A673 (cell line): ENCODE measurements at regions not wholly inside any gene's neighbourhood (a gene's known extent, or its start where the extent isn't known, plus 50 kb on each side); places are given as distances from the start of the nearest gene placed in this dataset.

Source experiments
- EZH2 ChIP-seq: fragments of 200-600 bp; sonication (generic); IDR thresholded peaks from 2 replicates; pipeline ENCODE4 v1.6.1; 2017; ENCODE audit warnings: borderline replicate concordance, low read depth, mild to moderate bottlenecking, mixed read lengths, antibody characterized with exemption, low read length; ENCODE audit not compliant: poor library complexity, severe bottlenecking
- TF ChIP-seq, protein P1 (sequence below): fragments of 300-800, 200-600 bp; sonication (generic); conservative IDR thresholded peaks from 2 replicates; pipeline ENCODE4 v1.5.1; 2017; ENCODE audit warnings: low read depth, mild to moderate bottlenecking, antibody characterized with exemption, low read length, moderate library complexity, mixed read lengths

DNA sequence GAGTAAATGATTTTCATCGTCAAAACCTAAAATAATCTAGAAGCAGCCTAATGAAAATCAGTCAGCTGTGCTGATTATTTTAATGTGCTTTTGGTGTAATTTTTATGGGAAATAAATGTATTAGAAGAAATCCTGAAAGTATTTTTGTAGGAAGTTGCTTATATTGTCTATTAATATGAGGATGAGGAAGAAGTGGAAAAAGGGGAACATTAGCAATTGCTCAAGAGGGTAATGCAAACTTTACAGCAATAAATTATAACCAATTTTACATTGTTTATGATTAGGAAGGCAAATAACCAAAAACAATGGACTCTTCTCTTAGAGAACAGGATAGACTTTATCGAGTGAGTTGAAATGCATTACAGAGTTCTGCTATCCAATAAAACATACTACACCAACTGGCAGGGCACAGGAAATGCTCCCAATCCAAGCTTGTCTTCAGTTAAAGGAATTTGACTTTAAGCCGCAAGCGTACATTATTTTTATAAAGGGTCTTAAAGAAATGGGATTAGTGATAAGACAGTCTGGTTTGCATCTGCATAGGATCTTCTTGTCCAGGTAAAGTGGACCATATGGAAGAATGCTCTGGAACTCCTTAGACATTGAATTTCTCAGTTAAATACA lies 374.8 kb downstream of the PDGFC start:
- TF ChIP-seq, protein P1, sequence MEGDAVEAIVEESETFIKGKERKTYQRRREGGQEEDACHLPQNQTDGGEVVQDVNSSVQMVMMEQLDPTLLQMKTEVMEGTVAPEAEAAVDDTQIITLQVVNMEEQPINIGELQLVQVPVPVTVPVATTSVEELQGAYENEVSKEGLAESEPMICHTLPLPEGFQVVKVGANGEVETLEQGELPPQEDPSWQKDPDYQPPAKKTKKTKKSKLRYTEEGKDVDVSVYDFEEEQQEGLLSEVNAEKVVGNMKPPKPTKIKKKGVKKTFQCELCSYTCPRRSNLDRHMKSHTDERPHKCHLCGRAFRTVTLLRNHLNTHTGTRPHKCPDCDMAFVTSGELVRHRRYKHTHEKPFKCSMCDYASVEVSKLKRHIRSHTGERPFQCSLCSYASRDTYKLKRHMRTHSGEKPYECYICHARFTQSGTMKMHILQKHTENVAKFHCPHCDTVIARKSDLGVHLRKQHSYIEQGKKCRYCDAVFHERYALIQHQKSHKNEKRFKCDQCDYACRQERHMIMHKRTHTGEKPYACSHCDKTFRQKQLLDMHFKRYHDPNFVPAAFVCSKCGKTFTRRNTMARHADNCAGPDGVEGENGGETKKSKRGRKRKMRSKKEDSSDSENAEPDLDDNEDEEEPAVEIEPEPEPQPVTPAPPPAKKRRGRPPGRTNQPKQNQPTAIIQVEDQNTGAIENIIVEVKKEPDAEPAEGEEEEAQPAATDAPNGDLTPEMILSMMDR = no peak
- no peak for TF ChIP-seq EZH2
